IMR-90 (cell line): ENCODE measurements at regions not wholly inside any gene's neighbourhood (a gene's known extent, or its start where the extent isn't known, plus 50 kb on each side); places are given as distances from the start of the nearest gene placed in this dataset.

Experiments
- ATAC-seq: fragments of 200-7000 bp; cut with Tn5 transposase; 2 replicates; pipeline ENCODE4 v1.9.1; 2020; ENCODE audit warnings: low read depth, mild to moderate bottlenecking, moderate library complexity
- BruUV-seq: library from RNA; stranded (reverse); fragments of 400-500 nt; replicated peaks from 2 replicates; lab custom pipeline; 2021; lab: Mats Ljungman, UMichigan
- CTCF ChIA-PET: fragments of 300-600 bp; formaldehyde crosslinking; extraction: SDS; loops from one replicate; lab custom pipeline; 2021; ENCODE audit warnings: antibody characterized with exemption; lab: Yijun Ruan, JAX
- POLR2A ChIA-PET: fragments of 300-600 bp; sonication (Branson Sonifier 250); formaldehyde crosslinking; loops from one replicate; lab custom pipeline; 2022; ENCODE audit warnings: antibody characterized with exemption; ENCODE audit not compliant: unreplicated experiment; lab: Charles Lee
- DNase-seq: peaks from one replicate; pipeline ENCODE4 v3.0.0; 2013
- H2AFZ ChIP-seq: replicated peaks from 2 replicates; pipeline ENCODE3; 2013; ENCODE audit warnings: low read length, mild to moderate bottlenecking; ENCODE audit not compliant: poor library complexity
- H2AK5ac ChIP-seq: 2 replicates; pipeline ENCODE4 v1.6.1; 2013; ENCODE audit warnings: low read depth, low read length, inconsistent platforms
- H2AK9ac ChIP-seq: replicated peaks from 2 replicates; pipeline ENCODE3; 2013; ENCODE audit warnings: mild to moderate bottlenecking, low read depth, low read length, moderate library complexity; ENCODE audit not compliant: poor library complexity
- H2BK120ac ChIP-seq: 2 replicates; pipeline ENCODE4 v1.6.1; 2013; ENCODE audit warnings: low read depth, low read length, inconsistent platforms
- H2BK15ac ChIP-seq: 3 replicates; pipeline ENCODE4 v1.6.1; 2013; ENCODE audit warnings: low read depth, low read length, inconsistent platforms
- H2BK20ac ChIP-seq: 2 replicates; pipeline ENCODE4 v1.6.1; 2013; ENCODE audit warnings: low read depth, mild to moderate bottlenecking, inconsistent platforms, low read length, moderate library complexity
- H2BK5ac ChIP-seq: 2 replicates; pipeline ENCODE4 v1.6.1; 2013; ENCODE audit warnings: mild to moderate bottlenecking, low read depth, low read length, inconsistent platforms; ENCODE audit not compliant: poor library complexity, severe bottlenecking
- H3K14ac ChIP-seq: replicated peaks from 2 replicates; pipeline ENCODE4 v1.6.1; 2013; ENCODE audit warnings: low read depth, low read length, inconsistent platforms
- H3K18ac ChIP-seq: 2 replicates; pipeline ENCODE4 v1.6.1; 2013; ENCODE audit warnings: low read depth, low read length, control low read depth
- H3K23ac ChIP-seq: 2 replicates; pipeline ENCODE4 v1.6.1; 2013; ENCODE audit warnings: low read depth, low read length, inconsistent platforms
- H3K27ac ChIP-seq: 2 replicates; pipeline ENCODE4 v1.5.1; 2013; ENCODE audit warnings: mild to moderate bottlenecking, control low read depth, low read length; ENCODE audit not compliant: insufficient read depth
- H3K27me3 ChIP-seq: 2 replicates; pipeline ENCODE4 v1.6.1; 2013; ENCODE audit warnings: low read length; ENCODE audit not compliant: control insufficient read depth, insufficient read depth
- H3K36me3 ChIP-seq: 2 replicates; pipeline ENCODE4 v1.6.1; 2013; ENCODE audit warnings: low read length, mixed read lengths; ENCODE audit not compliant: control insufficient read depth, insufficient read depth
- H3K4ac ChIP-seq: 2 replicates; pipeline ENCODE4 v1.6.1; 2013; ENCODE audit warnings: low read depth, low read length, inconsistent platforms
- H3K4me1 ChIP-seq: 2 replicates; pipeline ENCODE4 v1.6.1; 2013; ENCODE audit warnings: low read length, mixed read lengths; ENCODE audit not compliant: control insufficient read depth, insufficient read depth
- H3K4me2 ChIP-seq: 2 replicates; pipeline ENCODE4 v1.6.1; 2013; ENCODE audit warnings: low read depth, mild to moderate bottlenecking, control low read depth, low read length, moderate library complexity
- H3K4me3 ChIP-seq: 2 replicates; pipeline ENCODE4 v1.5.1; 2013; ENCODE audit warnings: low read depth, mild to moderate bottlenecking, control low read depth, low read length, moderate library complexity; ENCODE audit not compliant: insufficient read depth
- H3K56ac ChIP-seq: 2 replicates; pipeline ENCODE4 v1.6.1; 2013; ENCODE audit warnings: low read length, inconsistent platforms; ENCODE audit not compliant: insufficient read depth; ENCODE audit errors: extremely low read depth
- H3K79me1 ChIP-seq, 2 experiments: 2 replicates each; pipeline ENCODE4 v1.6.1; 2013; ENCODE audit warnings: low read length in 2 of 2, inconsistent platforms in 1 of 2, low read depth in 1 of 2
- H3K9ac ChIP-seq: 2 replicates; pipeline ENCODE4 v1.6.1; 2013; ENCODE audit warnings: low read depth, low read length, control low read depth
- H3K9me1 ChIP-seq: 2 replicates; pipeline ENCODE4 v1.6.1; 2013; ENCODE audit warnings: low read length, inconsistent platforms; ENCODE audit not compliant: insufficient read depth
- H3K9me3 ChIP-seq: 2 replicates; pipeline ENCODE4 v1.6.1; 2013; ENCODE audit warnings: low read length; ENCODE audit not compliant: control insufficient read depth, insufficient read depth
- H4K20me1 ChIP-seq: 2 replicates; pipeline ENCODE4 v1.6.1; 2013; ENCODE audit warnings: low read length, inconsistent platforms; ENCODE audit not compliant: insufficient read depth
- H4K5ac ChIP-seq: 2 replicates; pipeline ENCODE4 v1.6.1; 2013; ENCODE audit warnings: mild to moderate bottlenecking, low read depth, low read length, control low read depth
- H4K8ac ChIP-seq, 2 experiments: 2 replicates each; pipeline ENCODE4 v1.6.1; 2013; ENCODE audit warnings: low read depth in 2 of 2, low read length in 2 of 2, control low read depth in 1 of 2, inconsistent platforms in 1 of 2
- H4K91ac ChIP-seq: 2 replicates; pipeline ENCODE4 v1.6.1; 2013; ENCODE audit warnings: low read depth, low read length, inconsistent platforms; ENCODE audit not compliant: insufficient read depth
- MXI1 ChIP-seq: IDR thresholded peaks from 2 replicates; pipeline ENCODE4 v1.6.1; 2012; ENCODE audit warnings: low read depth, mild to moderate bottlenecking, low read length, moderate library complexity, borderline replicate concordance
- RAD21 ChIP-seq: IDR thresholded peaks from 2 replicates; pipeline ENCODE4 v1.6.1; 2012; ENCODE audit warnings: low read length, improper control_type of control experiment
- WGBS, 2 experiments: methylation state at CpG; one replicate each; pipeline versions ENCODE4 v1.1.5 to v1.1.7; 2013; ENCODE audit warnings: missing lambda C conversion rate in 2 of 2; ENCODE audit not compliant: insufficient read length in 1 of 2; ENCODE audit errors: extremely low coverage in 2 of 2; 5-methylcytosine and 5-hydroxymethylcytosine counted together
- dilution Hi-C: fragments of 300-500 bp; cut with HindIII; formaldehyde crosslinking; loops from one replicate; pipeline ENCODE4 v1.14.3; 2018; ENCODE audit warnings: low sequenced_read_pairs; ENCODE audit not compliant: unreplicated experiment
- in situ Hi-C: fragments of 300-500 bp; cut with MboI; formaldehyde crosslinking; loops from 3 replicates; pipeline ENCODE4 v1.14.3; 2019; ENCODE audit warnings: low sequenced_read_pairs, inconsistent platforms, mixed read lengths
- intact Hi-C: fragments of 100-400 bp; cut with micrococcal nuclease; formaldehyde crosslinking; loops from 2 replicates; pipeline ENCODE4 v1.10.0; 2022

DNA sequence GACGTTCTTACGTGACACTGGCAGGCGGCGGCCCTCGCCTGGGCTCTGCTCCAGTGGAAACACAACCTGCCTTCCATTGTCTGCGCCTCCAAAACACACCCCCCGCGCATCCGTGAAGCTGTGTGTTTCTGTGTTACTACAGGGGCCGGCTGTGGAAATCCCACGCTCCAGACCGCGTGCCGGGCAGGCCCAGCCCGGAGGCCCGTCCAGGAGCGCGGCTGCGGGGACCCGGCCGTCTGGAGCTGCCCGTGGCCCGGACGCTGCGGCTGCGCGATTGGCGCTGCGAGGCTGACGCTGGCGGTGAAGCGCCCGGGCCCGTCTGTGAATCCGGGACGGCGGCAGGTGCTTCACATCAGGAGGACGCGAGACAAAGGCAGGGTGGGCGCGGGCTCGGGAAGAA, 670.3 kb upstream of the SALL3 start:
- CTCF ChIA-PET = no interaction called here
- 73% methylated on average over 23 of the region's 42 CpGs; no CpG with 5 or more reads in 1 of the 2 experiments for WGBS, 2 experiments
- intact Hi-C loops (no loop called here), in situ Hi-C loops (no loop called here), dilution Hi-C loops (no loop called here)
- Histone ChIP-seq H3K4ac (no peak overlapping the region), H4K5ac (no peak overlapping the region), H3K23ac (no peak overlapping the region), H3K36me3 (no peaks in the 10 kb centered on the region), H2BK15ac (no peak overlapping the region), H3K9ac (no peak overlapping the region), H4K91ac (no peak overlapping the region), H3K27ac (no peak overlapping the region), H2AFZ (no peak overlapping the region), H4K8ac (no peak overlapping the region), H3K4me1 (no peaks in the 10 kb centered on the region), H2BK120ac (no peak overlapping the region), H3K9me1 (no peaks in the 10 kb centered on the region), H3K4me2 (no peak overlapping the region), H3K27me3 (no peaks in the 10 kb centered on the region), H2BK5ac (no peak overlapping the region), H3K9me3 (peaks cover 46% of the 10 kb centered on the region), H3K79me1 (no peaks in the 10 kb centered on the region), H3K18ac (no peak overlapping the region), H3K4me3 (no peak overlapping the region), H2AK5ac (no peak overlapping the region), H2AK9ac (no peak overlapping the region), H4K20me1 (no peaks in the 10 kb centered on the region), H2BK20ac (no peak overlapping the region), H3K56ac (no peak overlapping the region), H3K14ac (no peak overlapping the region)
- no TSS peak for BruUV-seq
- TF ChIP-seq RAD21 (no peak), MXI1 (no peak)
- POLR2A ChIA-PET = no interaction called here
- no peak for ATAC-seq
- no peak for DNase-seq
